ENCODE measurements at regions not wholly inside any gene's neighbourhood (a gene's known extent, or its start where the extent isn't known, plus 50 kb on each side); places are given as distances from the start of the nearest gene placed in this dataset.

GRCh38 chr1:214202992-214203391 is 78.0 kb upstream of the SMYD2 start:
- no peaks in the 10 kb centered on the region for H3K36me3 ChIP-seq
- no peak overlapping the region for H3K4me3 ChIP-seq
- H3K27ac ChIP-seq (replicated peaks): no peak overlapping the region
- no peaks in the 10 kb centered on the region for H3K9me3 ChIP-seq (replicated peaks)
- TF ChIP-seq CTCF (IDR thresholded peaks at IDR 0.05; ENCODE audit: borderline replicate concordance): no peak
- H3K4me1 ChIP-seq: no peaks in the 10 kb centered on the region
- H3K27me3 ChIP-seq (ENCODE audit: low read depth): peaks cover 31% of the 10 kb centered on the region
- intact Hi-C loops (cut with micrococcal nuclease): no loop called here
- DNase-seq: no peak

DNA sequence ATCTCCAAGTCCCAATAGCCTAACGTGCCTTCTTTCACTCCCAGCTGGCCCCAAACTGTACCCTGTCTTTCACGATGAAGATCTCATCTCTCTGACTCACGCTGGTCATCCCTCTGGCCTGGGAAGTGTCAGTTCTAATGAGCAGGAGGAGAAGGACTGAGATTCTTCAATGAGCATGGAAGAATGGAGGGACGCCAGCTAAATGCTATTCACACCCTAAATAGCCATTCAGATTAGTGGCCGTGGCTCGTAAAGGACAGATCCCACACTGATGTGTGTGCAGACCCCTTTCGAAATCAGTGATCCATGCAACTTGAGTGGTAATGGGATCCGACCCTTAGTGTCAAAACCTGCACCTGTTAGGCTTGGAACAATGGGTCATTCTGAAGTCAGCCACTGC is 75.9 kb upstream of the SMYD2 start:
- no peak for DNase-seq
- H3K27me3 ChIP-seq (ENCODE audit: low read depth): peaks cover 18% of the 10 kb centered on the region
- H3K36me3 ChIP-seq: no peaks in the 10 kb centered on the region
- no peak overlapping the region for H3K4me3 ChIP-seq
- H3K9me3 ChIP-seq (replicated peaks): no peaks in the 10 kb centered on the region
- no peaks in the 10 kb centered on the region for H3K4me1 ChIP-seq
- TF ChIP-seq CTCF (IDR thresholded peaks at IDR 0.05; ENCODE audit: borderline replicate concordance): no peak
- no peak overlapping the region for H3K27ac ChIP-seq (replicated peaks)
- intact Hi-C loops (cut with micrococcal nuclease): no loop called here

GRCh38 chr1:214208460-214208859 is 72.5 kb upstream of the SMYD2 start:
- no peak for TF ChIP-seq CTCF (IDR thresholded peaks at IDR 0.05; ENCODE audit: borderline replicate concordance)
- intact Hi-C loops (cut with micrococcal nuclease): no loop called here
- Histone ChIP-seq H3K36me3 (no peaks in the 10 kb centered on the region), H3K9me3 (replicated peaks) (no peaks in the 10 kb centered on the region), H3K27me3 (ENCODE audit: low read depth) (peaks cover 5% of the 10 kb centered on the region), H3K4me3 (no peak overlapping the region), H3K4me1 (no peaks in the 10 kb centered on the region), H3K27ac (replicated peaks) (no peak overlapping the region)
- DNase-seq: no peak

GRCh38 chr1:214209260-214209808 is 71.6 kb upstream of the SMYD2 start:
- Histone ChIP-seq H3K27ac (replicated peaks) (no peak overlapping the region), H3K27me3 (ENCODE audit: low read depth) (no peaks in the 10 kb centered on the region), H3K4me3 (no peak overlapping the region), H3K36me3 (no peaks in the 10 kb centered on the region), H3K9me3 (replicated peaks) (no peaks in the 10 kb centered on the region), H3K4me1 (peaks cover 2% of the 10 kb centered on the region)
- TF ChIP-seq CTCF (IDR thresholded peaks at IDR 0.05; ENCODE audit: borderline replicate concordance): no peak
- DNase-seq: no peak
- intact Hi-C loops (cut with micrococcal nuclease): no loop called here

DNA sequence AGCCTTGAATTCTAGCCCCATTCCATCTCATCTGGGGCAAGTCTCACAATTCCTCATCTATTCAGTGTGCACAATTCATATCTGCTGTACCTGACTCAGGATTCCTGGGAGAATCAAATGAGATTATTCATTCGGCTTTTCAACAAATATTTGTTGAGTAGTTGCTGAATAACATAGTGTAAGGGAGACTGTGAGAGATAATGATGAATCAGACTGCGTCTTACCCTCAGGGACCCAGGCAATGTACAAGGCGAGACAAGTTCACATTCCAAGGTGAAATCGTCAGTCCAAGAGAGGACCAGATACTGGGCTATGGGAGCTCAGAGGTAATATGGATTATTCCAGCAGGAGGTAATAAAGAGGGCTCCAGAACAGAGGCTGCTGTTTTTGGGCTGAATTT is 67.8 kb upstream of the SMYD2 start:
- DNase-seq: no peak
- no peak overlapping the region for H3K27ac ChIP-seq (replicated peaks)
- intact Hi-C loops (cut with micrococcal nuclease): loop anchor here (5.0 kb wide), 1 partner anchor 114 kb away; no protein-coding TSS in a partner anchor

More for the DNA sequence above, 67.8 kb upstream of the SMYD2 start:
- H3K4me3 ChIP-seq: no peak overlapping the region
- no peak for TF ChIP-seq CTCF (IDR thresholded peaks at IDR 0.05; ENCODE audit: borderline replicate concordance)
- no peaks in the 10 kb centered on the region for H3K36me3 ChIP-seq
- peaks cover 6% of the 10 kb centered on the region for H3K27me3 ChIP-seq (ENCODE audit: low read depth)
- peaks cover 10% of the 10 kb centered on the region for H3K4me1 ChIP-seq
- no peaks in the 10 kb centered on the region for H3K9me3 ChIP-seq (replicated peaks)
